DMS79 treated with DMSO at 0.1 percent for 48 hours (cell line): ENCODE measurements at regions not wholly inside any gene's neighbourhood (a gene's known extent, or its start where the extent isn't known, plus 50 kb on each side); places are given as distances from the start of the nearest gene placed in this dataset.

Experiments
- DNase-seq: peaks from one replicate; lab custom pipeline; 2025; lab: John Stamatoyannopoulos, UW

DNA sequence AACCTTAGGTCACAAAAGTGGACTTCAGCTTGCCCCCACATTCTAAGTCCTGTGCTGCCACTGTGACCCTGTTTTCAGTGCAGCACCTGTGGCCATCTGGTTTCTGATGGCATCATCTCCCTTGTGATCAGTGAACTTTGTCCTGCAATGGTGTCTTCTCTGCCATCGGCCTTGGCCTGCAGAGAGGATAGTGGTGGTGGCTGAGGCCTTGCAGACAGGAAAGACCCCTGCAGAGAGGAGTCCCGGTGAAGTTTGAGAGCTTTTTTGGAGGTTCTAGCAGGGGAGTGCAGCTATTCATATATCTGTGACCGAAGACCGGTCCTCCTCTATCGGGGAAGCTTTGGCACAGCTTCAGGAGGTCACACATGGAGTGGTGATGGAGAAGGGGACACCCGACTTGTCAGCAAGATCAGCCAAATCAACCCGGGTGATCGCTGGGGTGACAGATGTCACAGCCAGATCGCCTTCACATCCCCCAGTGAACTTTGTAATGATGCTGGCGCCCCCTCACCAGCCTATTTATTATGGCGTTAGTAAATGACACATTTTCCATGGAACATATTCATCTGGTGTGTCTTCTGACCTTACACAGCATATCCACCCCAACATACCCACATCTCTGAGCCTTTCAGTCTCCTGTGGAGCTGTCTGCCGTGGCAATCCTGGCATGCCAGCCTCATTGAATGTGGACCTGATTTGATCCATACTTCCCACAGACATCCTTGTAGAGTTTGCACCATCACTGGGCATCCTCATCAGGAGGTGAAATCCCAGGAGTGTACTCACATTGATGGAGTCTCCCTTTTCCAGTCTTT lies 136.1 kb downstream of the PAPOLA start:
- no peak for DNase-seq

- no peak for DNase-seq
Observed at GRCh38 chr14:96639550-96639949, 137.4 kb downstream of the PAPOLA start.

- DNase-seq = no peak
Observed at GRCh38 chr14:96648506-96649326, 146.5 kb downstream of the PAPOLA start.

GRCh38 chr14:96649327-96649601 lies 147.1 kb downstream of the PAPOLA start:
- DNase-seq = peak; percentile 19

DNA sequence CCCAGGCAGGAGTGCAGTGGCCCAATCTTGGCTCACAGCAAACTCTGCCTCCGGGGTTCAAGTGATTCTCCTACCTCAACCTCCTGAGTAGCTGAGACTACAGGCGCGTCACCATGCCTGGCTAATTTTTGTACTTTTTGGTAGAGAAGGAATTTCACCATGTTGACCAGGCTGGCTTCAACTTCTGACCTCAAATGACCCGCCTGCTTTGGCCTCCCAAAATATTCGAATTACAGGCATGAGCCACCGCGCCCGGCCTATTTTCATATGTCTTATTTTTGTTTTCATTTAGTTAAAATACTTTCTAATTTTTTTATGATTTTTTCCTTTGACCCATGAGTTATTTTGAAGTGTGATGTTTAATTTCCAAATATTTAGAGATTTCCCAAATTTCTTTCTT lies 143.6 kb upstream of the VRK1 start:
- DNase-seq = no peak

- DNase-seq = no peak
Observed at GRCh38 chr14:96658611-96659010, 138.6 kb upstream of the VRK1 start.

- DNase-seq = no peak
Observed at GRCh38 chr14:96660123-96660522, 137.1 kb upstream of the VRK1 start.

DNA sequence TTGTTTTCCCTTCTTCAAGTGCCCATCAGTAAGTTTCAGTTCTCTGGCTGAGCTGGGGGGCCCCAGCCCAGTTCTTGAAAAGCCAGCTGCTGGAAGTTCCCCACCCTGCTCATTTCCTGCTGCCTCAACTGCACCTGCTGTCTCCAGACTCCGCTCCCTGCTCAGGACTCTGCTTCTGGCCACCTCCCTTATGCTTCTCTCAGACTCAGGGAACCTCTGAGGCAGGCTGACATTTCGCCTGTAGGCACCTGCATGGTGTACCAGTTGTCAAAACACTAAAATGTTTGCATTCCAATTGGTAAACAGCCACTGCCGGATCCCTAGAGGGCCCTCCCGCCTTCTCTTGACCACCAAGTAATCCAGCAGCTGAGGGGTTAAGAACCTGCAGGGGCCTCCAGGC lies 136.5 kb upstream of the VRK1 start:
- peak; percentile 26 for DNase-seq

GRCh38 chr14:96661244-96661969 lies 135.8 kb upstream of the VRK1 start:
- DNase-seq = no peak

DNA sequence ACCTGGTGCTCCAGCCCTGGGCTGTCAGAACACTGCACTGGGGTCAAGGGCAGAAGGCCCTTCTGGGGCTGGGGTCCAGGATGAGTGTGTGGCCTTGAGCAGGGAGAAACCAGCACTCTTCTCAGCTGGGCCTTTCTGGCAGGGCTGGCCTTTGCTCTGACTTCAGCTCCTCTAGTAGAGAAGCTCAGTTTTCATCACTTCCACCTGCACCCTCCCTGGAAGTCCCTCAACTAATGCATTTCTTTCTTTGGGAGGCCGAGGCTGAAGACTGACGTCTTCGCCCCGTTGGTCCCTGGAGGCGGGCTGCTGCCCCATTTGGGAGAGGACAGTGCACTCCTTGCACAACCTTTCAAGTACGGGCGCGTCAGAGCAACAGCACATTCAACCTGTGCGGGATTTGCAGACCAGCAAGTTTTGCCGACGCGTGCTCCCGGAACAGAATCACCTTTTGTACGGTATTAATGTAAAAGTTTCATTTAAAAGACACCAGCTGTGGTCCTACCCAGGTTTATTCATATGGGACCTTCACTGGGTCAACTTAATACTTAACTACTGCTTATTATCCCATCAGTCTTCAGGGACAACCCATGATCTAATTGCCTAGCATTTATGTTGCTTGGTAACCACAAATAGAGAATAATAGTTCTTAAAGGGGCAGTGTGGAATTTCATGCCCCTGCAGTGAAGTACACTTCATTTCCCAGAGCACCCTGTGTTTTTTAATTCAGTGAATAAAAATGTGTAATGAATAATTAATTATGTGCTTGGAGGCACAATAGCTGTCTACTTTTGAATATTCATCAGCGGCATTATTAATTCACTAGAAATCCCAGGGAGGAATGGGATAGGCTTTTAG lies 134.8 kb upstream of the VRK1 start:
- DNase-seq = peak; percentile 24

DNA sequence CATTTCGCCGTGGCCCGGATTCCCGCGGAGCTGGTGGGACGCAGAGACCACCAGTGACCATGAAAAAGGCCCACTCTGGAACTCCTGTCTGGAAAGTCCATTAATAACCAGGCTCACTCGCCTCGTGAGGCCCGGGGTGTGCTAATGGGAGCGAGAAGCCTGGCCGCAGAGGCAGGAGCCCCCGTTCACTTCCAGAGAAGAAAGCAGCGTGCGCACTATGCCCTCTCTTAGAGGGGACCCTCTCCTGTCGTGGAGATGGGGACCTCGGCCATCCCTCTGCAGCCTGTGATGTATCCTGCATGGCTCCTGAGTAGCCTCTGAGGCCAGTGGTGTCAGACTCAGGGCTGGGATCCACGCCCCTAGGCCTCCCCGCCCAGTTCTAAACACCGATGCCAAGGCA lies 134.1 kb upstream of the VRK1 start:
- DNase-seq = no peak

DNA sequence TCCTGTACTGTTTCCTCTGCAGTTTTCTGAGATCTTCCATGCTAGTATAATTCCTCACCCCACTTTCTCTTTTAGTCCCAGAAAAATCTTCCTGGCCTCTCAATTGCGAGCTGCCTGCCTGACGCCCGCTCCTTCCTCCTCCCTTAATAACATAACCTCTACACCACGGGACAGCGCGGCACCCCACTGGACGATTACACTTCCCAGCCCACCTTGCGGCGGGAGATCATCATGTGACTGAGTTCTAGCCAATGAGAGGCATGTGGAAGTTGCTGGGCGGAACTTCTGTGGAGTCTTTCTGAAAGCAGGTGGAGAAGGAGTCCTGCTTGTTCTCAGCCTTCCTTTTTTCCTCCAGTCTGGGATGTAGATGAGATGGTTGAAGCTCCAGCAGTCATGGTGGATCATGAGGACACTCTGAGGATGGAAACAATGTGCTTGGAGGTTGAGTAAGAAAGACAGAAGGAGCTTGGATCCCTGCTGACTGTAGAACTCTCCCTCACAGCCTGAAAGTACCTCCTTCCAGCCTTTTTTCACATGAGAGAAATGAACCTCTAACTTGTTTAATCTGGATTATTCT lies 133.6 kb upstream of the VRK1 start:
- DNase-seq = no peak

DNA sequence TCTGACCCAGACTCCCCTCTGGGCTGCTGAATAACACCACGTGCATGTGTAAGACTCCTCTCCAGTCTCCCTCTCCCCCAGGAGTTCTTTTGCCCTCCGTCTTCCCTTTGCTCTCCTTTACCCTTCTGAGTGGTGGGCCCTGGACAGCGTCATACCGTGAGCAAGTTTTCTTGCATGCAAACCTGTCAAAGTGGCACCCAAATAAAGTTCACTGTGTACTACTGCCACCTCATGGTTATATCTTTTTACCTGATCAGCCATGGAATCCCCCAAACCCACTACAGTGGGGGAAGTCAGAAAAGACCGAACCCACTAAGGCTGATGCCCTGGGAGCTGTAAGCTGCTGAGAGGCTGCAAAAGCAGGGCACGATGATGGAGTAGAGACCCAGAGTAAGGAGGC lies 131.1 kb upstream of the VRK1 start:
- DNase-seq = no peak

GRCh38 chr14:96670391-96670790 lies 126.8 kb upstream of the VRK1 start:
- no peak for DNase-seq

GRCh38 chr14:96671218-96671617 lies 126.0 kb upstream of the VRK1 start:
- DNase-seq = no peak

GRCh38 chr14:96673706-96674105 lies 123.5 kb upstream of the VRK1 start:
- no peak for DNase-seq

DNA sequence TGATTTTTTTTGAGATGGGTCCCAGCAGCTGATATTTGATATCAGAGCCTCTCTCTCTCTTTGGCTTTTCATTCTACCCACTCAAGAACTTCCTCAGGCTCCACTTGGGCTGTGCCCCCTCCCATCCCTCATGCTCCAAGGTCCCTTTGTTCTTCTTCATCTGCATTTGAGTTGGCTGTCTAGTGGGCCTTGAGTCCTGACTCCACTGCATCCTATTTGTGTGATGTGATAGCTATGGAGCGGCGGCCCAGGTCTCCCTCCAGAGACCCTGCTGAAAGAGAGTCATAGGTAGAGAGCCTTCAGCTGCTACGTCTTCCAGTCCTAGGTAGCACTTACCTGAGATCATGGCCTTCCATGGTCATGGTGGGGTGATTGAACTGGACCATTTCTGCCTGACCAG lies 123.1 kb upstream of the VRK1 start:
- no peak for DNase-seq

DNA sequence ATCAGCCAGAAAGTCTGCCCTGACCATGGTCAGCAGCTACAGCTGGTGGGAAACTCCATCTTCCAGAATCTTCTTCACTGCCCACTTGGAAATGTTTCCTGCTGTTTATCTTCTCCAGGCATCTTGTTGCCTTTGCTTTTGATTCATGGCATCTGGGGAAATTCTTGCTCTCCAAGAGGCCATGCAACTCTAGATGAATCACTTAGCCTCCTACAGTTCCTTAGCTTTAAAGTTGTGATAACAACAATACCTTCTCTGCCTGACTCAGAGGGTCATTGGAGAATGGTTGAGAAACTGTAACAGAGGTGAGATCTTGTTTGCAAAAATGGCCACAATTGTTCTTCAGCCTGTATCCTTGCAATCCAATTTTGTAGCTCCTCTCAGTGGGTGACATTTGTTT lies 121.0 kb upstream of the VRK1 start:
- DNase-seq = no peak

DNA sequence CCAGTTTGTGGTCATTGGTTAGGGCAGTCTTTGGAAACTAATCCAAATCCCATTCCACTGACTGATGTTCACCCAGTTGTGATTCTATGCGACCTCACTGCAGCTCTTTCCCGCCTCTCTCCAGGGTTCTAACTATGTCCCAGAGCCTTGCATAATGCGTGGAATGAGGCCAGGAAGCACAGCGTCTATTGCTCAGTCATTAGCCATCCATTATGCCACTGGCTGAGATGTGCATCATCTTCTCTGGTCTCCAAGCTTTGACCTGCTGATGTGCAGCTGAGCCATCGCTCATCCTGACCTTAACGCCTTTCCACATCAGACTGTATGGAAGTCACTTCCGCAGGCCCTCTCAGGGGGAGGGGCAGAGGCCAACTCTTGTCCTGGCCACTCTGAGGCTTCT lies 115.4 kb upstream of the VRK1 start:
- DNase-seq = no peak

- DNase-seq = no peak
Observed at GRCh38 chr14:96682401-96682800, 114.8 kb upstream of the VRK1 start.

- no peak for DNase-seq
Observed at GRCh38 chr14:96683562-96684289, 113.5 kb upstream of the VRK1 start.
